CD4-positive, alpha-beta T cell treated with Interleukin-6 for 4 hours (primary cell): ENCODE measurements at regions not wholly inside any gene's neighbourhood (a gene's known extent, or its start where the extent isn't known, plus 50 kb on each side); places are given as distances from the start of the nearest gene placed in this dataset.
"Not testable (repeated sequence)": the region's sequence is repeated elsewhere in the genome, so short reads cannot be mapped to it uniquely, and the experiment has no call there.

Source experiments
- DNase-seq: peaks from one replicate; pipeline ENCODE4 v3.0.0-alpha.2; 2020; ENCODE audit warnings: mixed read lengths

DNA sequence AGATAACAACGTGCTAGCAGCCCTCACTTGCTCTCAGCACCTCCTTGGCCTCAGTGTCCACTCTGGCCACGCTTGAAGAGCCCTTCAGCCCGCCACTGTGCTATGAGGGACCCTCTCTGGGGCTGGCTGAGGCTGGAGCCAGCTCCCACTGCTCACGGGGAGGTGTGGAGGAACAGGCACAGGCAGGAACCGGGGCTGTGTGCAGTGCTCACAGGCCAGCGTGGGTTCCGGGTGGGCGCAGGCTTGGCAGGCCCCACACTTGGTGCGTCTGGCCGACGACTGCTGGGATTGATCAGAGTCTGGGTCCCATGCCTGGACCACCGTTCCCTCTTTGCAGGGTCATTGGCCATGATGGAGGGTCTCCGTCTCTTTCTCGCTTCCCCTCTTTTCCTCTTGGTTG is 194.3 kb upstream of the GRAMD2B start:
- no peak for DNase-seq

DNA sequence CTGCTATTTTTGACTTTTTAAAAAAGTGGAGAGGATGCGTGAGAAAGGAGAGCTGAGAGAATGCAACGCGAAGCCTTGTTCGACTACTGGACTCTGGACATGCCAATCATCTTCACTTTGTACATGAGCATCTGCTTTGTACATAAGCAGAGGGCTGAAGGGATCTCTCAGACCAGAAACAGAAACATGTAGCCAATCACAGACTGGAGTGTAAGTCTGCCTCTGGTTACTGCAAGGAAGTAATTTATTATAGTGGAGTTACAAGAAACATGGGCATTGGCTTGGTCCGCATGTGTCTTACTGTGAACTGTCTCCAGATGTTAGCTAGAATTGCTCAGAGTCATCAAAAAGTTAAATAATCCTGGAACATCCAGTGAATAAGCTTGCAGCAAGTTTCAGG is 190.0 kb upstream of the GRAMD2B start:
- no peak for DNase-seq

DNA sequence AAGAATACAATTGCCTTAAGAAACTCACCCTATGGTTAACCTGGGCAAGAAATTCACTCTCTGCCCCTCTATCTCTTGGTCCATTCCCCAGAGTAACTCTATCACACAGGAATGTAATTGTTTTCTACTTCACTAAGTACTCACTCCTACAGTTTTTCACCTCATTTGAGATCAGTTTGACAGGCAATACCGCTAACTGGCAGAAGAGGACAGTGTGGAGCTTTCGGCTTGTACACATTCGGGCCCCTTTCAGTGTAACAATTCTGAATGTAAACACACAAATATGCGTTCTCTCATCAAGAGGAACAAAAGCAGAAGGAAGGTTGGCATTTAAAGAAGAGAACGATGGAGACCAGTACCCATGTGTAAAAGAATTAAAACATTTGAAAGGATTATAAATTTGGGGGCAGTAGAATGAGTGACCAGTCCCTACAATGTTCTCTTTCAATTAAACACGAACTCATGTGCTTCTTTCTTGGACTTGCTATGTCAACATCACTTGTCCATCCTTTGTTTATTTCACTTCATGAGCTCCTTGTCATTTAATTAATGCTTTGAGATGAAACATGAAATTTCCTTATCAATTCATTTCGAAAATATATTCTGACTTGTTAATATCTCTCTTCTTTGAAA is 188.5 kb upstream of the GRAMD2B start:
- DNase-seq = no peak

DNA sequence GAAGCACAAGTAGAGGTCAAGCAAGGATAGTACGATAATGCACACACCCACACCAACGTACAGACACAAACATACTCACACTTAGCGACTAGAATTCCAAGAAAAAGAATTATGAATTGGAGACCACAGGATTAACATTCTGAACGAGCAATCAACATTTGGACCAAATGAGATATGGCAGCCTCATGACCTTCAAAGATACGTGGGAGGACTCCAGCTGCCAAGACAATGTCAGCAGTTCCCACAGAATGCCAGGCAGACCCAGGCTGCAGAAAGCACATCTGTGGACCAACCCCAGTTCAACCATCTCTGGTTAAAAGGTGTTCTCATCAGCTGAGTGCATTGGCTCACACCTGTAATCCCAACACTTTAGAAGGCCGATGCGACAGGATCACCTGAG is 187.6 kb upstream of the GRAMD2B start:
- no peak for DNase-seq

- no peak for DNase-seq
Observed at GRCh38 chr5:126236994-126237393, 186.2 kb upstream of the GRAMD2B start.

DNA sequence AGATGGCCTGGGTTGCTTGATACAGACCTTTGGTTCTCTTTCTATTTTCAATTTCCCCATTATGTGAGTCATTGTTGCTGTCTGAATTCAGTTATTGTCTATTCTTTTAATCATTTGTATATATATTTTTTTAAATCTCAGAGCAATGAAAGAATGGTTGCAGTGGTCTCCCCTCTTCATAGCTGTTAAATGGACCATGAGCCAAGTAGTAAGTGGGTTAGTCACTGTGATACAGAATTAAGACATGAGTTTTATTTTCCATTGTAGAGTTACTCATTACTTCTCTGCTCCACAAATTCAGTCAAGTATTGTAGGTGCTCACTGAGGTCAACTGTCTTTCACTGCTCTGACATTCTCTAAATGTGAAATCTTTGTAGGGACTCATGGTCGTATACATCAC is 174.6 kb upstream of the GRAMD2B start:
- DNase-seq = no peak

GRCh38 chr5:126251024-126251423 is 172.2 kb upstream of the GRAMD2B start:
- DNase-seq = no peak

GRCh38 chr5:126253406-126253805 is 169.8 kb upstream of the GRAMD2B start:
- no peak for DNase-seq

DNA sequence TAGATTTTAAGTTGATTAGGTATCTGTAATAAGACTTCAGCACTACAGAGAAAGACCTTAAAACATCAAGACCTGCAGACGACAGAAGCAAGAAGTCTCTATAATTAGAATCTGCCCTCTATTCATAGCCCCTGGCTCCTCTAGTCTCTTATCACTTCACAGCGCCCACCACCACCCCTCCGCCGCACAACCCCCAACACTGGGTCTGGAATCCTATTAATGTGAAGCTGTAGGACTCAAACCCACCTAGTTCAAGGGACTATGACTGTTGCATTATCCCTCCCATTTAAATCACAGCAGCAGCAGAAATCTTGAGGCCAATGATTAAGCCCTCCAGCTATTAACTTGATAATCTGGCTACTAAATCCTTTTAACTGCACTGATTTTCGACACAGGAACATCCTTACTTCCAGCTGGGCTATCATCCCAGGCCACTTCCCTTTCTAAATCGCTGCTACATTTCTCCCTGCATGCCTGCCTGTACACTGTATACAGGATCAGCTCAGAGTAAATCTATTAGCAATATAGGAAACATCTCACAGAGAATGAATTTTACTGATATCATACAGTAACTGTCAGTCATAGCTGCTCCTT is 159.5 kb upstream of the GRAMD2B start:
- DNase-seq = no peak

DNA sequence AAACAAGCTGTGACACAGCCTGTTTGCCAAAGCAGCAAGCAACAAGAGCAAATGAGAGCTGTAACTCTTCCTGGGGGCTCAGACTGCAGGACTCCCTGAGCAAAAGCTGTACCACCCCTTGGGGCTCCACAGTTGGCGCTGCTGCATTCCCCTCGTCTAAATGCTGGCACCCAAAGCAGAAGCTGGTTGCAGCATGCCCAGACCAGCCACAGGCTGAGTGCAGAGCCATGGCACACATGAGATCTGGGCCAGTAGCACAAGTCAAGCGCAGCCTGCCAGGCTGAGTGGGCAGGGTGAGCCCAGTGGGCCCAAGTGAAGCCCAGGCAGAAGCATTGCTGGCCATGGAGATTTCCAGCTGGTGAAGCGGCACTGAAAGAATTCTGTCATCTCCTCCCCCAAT is 157.3 kb upstream of the GRAMD2B start:
- no peak for DNase-seq

- no peak for DNase-seq
Observed at GRCh38 chr5:126267438-126267837, 155.8 kb upstream of the GRAMD2B start.

- DNase-seq = no peak
Observed at GRCh38 chr5:126268697-126269315, 154.4 kb upstream of the GRAMD2B start.

- no peak for DNase-seq
Observed at GRCh38 chr5:126269511-126269910, 153.7 kb upstream of the GRAMD2B start.

GRCh38 chr5:126271141-126271540 is 152.1 kb upstream of the GRAMD2B start:
- no peak for DNase-seq

DNA sequence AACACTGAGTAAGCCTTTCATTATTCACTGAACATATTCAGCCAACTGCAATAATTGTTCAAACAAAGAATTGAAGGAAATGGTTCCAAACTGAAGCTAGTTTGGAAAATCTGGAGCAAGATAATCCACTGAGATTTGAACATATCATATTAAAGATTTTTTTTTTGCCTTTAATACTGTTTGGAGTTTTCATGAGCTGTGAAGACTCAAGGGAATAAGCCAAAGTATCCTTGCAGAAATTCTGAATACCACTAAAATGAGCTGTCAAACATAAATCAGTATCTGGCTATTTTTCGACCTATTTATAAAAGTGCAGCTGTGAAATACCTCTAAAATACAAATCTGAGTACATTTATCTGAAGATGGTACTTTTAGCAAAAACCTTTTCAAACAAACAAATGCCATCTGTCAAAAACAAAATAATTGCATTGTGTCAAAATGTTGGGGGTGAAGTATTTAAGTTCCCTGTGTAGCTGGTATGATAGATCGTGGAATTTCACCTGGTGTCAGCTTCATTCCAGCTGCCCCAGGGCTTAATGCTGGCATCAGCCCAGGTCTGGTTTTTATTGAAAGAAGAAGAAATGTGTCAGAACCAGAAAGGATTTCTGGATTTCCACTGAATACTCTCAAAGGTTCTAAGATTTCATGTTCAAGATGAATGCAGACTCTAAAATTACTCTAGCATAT is 149.0 kb upstream of the GRAMD2B start:
- DNase-seq = no peak

- DNase-seq = no peak
Observed at GRCh38 chr5:126274763-126275125, 148.5 kb upstream of the GRAMD2B start.

DNA sequence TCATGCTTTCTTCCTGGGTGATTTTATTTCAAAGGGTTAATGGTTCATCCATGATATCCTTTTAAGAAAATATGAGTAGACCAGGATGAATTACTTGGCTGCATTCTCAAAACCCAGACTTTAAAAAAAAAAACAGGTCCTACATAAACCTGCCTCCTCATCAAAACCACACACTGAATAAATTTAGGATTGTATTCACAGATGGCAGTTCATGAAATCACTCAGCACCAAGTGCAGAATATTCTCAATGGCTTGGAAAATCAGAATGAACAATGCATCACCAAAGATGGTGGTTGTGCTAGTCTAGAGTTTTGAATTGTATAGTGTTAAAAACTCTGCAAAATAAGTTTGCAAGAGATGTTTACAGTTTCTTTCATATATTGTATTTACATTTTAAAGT is 145.4 kb upstream of the GRAMD2B start:
- no peak for DNase-seq

DNA sequence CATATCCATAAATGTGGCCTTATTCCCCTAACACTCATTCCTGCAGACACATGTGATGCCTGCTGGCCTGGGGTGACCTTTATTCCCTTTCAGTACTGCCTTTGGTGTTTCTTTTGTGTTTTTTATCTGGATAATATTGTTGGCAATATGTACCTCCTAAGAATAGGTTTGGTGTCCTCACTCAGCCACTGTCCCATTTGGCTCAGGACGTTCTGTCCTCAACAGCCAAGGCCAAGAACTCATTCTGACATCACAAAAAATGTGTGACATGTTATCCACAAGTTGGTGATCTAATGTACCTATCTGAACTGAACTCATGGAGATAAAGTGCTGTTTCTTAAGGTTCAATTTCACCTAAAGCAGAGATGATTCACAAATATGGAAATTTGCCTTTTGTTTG is 142.9 kb upstream of the GRAMD2B start:
- DNase-seq = no peak

GRCh38 chr5:126280846-126281245 is 142.4 kb upstream of the GRAMD2B start:
- DNase-seq = no peak

GRCh38 chr5:126284977-126285696 is 138.1 kb upstream of the GRAMD2B start:
- DNase-seq = no peak

DNA sequence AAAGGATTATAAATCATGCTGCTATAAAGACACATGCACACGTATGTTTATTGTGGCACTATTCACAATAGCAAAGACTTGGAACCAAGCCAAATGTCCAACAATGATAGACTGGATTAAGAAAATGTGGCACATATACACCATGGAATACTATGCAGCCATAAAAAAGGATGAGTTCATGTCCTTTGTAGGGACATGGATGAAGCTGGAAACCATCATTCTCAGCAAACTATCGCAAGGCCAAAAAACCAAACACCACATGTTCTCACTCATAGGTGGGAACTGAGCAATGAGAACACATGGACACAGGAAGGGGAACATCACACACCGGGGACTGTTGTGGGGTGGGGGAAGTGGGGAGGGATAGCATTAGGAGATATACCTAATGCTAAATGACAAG is 127.1 kb upstream of the GRAMD2B start:
- DNase-seq = not testable (repeated sequence)

GRCh38 chr5:126300293-126300692 is 122.9 kb upstream of the GRAMD2B start:
- DNase-seq = no peak

DNA sequence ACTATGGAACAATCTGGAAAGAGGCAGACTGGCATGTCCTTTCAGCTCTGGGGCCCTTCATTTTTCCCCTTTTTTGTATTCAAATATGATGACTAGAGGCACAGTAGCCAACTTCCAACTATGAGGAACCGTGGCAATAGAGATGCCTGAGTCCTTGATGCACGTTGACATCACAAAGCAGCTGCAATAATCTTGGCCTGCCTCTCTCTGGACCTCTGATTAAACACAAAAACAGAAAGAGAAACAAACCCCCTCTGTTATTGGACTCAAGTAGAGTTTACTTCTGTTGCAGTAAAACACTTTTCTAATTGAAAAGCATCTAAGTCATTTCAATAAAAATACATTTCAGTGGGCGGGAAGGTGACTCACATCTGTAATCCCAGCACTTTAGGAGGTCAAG is 122.2 kb upstream of the GRAMD2B start:
- no peak for DNase-seq

DNA sequence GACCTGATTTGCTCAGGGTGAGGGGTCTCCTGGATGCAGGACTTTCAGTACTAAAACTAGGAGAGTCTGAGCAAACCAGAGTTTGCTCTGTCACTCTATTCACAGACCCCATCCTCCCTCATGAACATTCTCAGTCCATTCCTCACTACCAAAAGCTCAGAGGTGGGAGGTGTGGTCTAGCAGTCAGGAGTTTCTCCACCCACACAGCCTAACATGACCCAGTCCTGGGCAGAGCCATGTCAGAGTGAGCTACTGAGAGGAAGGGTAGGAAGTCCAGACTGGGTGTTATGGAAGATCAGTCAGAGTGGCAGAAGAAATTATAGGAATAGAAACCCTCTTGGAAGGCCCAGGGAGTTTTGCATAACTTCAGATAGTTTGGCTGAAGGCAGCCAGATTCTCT is 113.3 kb upstream of the GRAMD2B start:
- DNase-seq = no peak
